DND-41 (cell line): ENCODE measurements at regions not wholly inside any gene's neighbourhood (a gene's known extent, or its start where the extent isn't known, plus 50 kb on each side); places are given as distances from the start of the nearest gene placed in this dataset.

Experiments used
- ATAC-seq: fragments of 200-7000 bp; cut with Tn5 transposase; 3 replicates; pipeline ENCODE4 v1.9.1; 2021; ENCODE audit warnings: low read depth; ENCODE audit not compliant: insufficient read depth
- DNase-seq: peaks from one replicate; pipeline ENCODE4 v3.0.0-alpha.2; 2020
- H2AFZ ChIP-seq: 2 replicates; pipeline ENCODE4 v1.6.0; 2012; ENCODE audit warnings: low read depth, low read length
- H3K27ac ChIP-seq: 2 replicates; pipeline ENCODE4 v1.5.1; 2012; ENCODE audit warnings: low read length, inconsistent platforms
- H3K27me3 ChIP-seq: fragments of 200-600 bp; sonication (generic); 2 replicates; pipeline ENCODE4 v1.6.0; 2012; ENCODE audit warnings: low read length, mild to moderate bottlenecking, inconsistent platforms; ENCODE audit not compliant: insufficient read depth, poor library complexity
- H3K36me3 ChIP-seq: 2 replicates; pipeline ENCODE4 v1.5.1; 2012; ENCODE audit warnings: low read length, inconsistent platforms; ENCODE audit not compliant: insufficient read depth
- H3K4me1 ChIP-seq: 2 replicates; pipeline ENCODE4 v1.5.1; 2012; ENCODE audit warnings: mild to moderate bottlenecking, low read length; ENCODE audit not compliant: insufficient read depth
- H3K4me2 ChIP-seq: 2 replicates; pipeline ENCODE4 v1.6.0; 2012; ENCODE audit warnings: mild to moderate bottlenecking, moderate library complexity, low read length, inconsistent platforms; ENCODE audit not compliant: insufficient read depth
- H3K4me3 ChIP-seq, 2 experiments: fragments of 200-600 bp in 1 of 2; shearing (Covaris generic) in 1 of 2; 2 replicates each; pipeline ENCODE4 v1.5.1; 2012 to 2016; ENCODE audit warnings: inconsistent platforms in 2 of 2, low read length in 2 of 2, mild to moderate bottlenecking in 2 of 2, low read depth in 1 of 2, moderate library complexity in 1 of 2
- H3K79me2 ChIP-seq: 2 replicates; pipeline ENCODE4 v1.6.0; 2012; ENCODE audit warnings: low read length, inconsistent platforms; ENCODE audit not compliant: insufficient read depth
- H3K9ac ChIP-seq: 2 replicates; pipeline ENCODE4 v1.6.0; 2012; ENCODE audit warnings: low read depth, mild to moderate bottlenecking, inconsistent platforms, low read length, moderate library complexity
- H3K9me3 ChIP-seq: 2 replicates; pipeline ENCODE4 v1.5.1; 2012; ENCODE audit warnings: low read length, moderate library complexity, mild to moderate bottlenecking, inconsistent platforms; ENCODE audit not compliant: insufficient read depth, severe bottlenecking
- H4K20me1 ChIP-seq: 2 replicates; pipeline ENCODE4 v1.6.0; 2012; ENCODE audit warnings: low read length; ENCODE audit not compliant: insufficient read depth
- CTCF ChIP-seq: IDR thresholded peaks from 2 replicates; pipeline ENCODE4 v1.5.1; 2012; ENCODE audit warnings: borderline replicate concordance, low read length, moderate library complexity, mild to moderate bottlenecking; ENCODE audit not compliant: poor library complexity, severe bottlenecking; ENCODE audit errors: extremely low read depth
- EZH2 ChIP-seq: IDR thresholded peaks from 3 replicates; pipeline ENCODE4 v1.6.1; 2012; ENCODE audit warnings: borderline replicate concordance, low read depth, mild to moderate bottlenecking, moderate library complexity, low read length, inconsistent platforms; ENCODE audit not compliant: severe bottlenecking

DNA sequence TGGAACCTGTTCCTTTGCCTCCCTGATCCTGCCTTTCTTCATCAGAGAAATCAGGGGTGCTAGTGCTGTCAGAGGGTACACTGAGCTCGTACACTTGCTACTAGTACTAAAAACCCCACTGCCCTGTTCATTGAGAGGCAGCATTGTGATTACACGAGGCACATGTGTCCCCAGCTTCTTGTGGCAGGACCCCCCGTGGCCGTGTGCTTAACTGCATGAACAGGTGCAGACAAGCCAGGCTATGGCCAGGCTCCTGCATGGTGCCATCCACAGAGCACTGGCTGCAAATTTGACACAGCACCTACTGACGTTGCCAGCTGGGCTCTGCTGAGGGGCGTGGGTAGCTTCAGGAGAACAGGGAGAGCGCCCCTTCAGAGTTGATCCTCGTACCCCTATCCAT lies 248.4 kb downstream of the GLI2 start:
- no peak overlapping the region for H3K9ac ChIP-seq
- H3K36me3 ChIP-seq, result no peaks in the 10 kb centered on the region
- no peak overlapping the region for H2AFZ ChIP-seq
- H4K20me1 ChIP-seq, result no peaks in the 10 kb centered on the region
- H3K4me1 ChIP-seq, result no peaks in the 10 kb centered on the region
- H3K9me3 ChIP-seq, result no peaks in the 10 kb centered on the region
- no peaks in the 10 kb centered on the region for H3K27me3 ChIP-seq
- H3K79me2 ChIP-seq, result no peaks in the 10 kb centered on the region
- H3K4me2 ChIP-seq, result no peak overlapping the region
- H3K27ac ChIP-seq, result no peak overlapping the region
- TF ChIP-seq CTCF (no peak), EZH2 (no peak)
- DNase-seq (no peak), ATAC-seq (no peak)
- no peak overlapping the region for H3K4me3 ChIP-seq

DNA sequence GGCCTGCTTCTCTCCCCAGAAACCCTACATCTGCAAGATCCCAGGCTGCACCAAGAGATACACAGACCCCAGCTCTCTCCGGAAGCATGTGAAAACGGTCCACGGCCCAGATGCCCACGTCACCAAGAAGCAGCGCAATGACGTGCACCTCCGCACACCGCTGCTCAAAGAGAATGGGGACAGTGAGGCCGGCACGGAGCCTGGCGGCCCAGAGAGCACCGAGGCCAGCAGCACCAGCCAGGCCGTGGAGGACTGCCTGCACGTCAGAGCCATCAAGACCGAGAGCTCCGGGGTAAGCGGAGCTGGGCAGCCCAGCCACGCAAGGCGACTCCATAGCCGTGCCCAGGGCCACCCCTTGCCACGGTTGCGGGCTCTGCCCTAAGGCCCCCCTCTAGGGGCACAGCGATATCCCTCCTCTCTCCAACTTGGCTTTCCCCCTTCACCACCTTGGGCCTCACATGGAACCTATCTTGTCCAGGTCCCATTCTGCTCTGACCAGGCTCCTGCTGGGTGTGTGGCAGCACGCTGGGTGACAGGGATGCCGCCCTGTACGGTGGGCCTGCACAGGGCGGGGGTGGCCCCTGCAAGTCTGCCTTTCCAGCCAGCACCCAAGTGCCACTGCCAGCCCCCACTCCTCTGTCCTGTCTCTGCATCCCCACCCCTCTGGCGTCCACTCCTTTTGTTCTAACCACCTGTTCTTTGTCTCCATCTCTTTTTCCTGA lies 248.9 kb downstream of the GLI2 start:
- no peak overlapping the region for H3K27ac ChIP-seq
- H3K9ac ChIP-seq, result no peak overlapping the region
- H3K27me3 ChIP-seq, result no peaks in the 10 kb centered on the region
- H3K9me3 ChIP-seq, result no peaks in the 10 kb centered on the region
- no peaks in the 10 kb centered on the region for H4K20me1 ChIP-seq
- no peaks in the 10 kb centered on the region for H3K79me2 ChIP-seq
- no peaks in the 10 kb centered on the region for H3K4me1 ChIP-seq
- ATAC-seq, result no peak
- H3K36me3 ChIP-seq, result no peaks in the 10 kb centered on the region
- H2AFZ ChIP-seq, result no peak overlapping the region
- H3K4me2 ChIP-seq, result no peak overlapping the region
- no peak for TF ChIP-seq CTCF
- no peak for TF ChIP-seq EZH2
- no peak overlapping the region for H3K4me3 ChIP-seq
- no peak for DNase-seq

- Histone ChIP-seq H3K4me3 (no peak overlapping the region), H3K9ac (no peak overlapping the region), H3K4me1 (no peaks in the 10 kb centered on the region), H3K36me3 (no peaks in the 10 kb centered on the region), H3K4me2 (no peak overlapping the region), H4K20me1 (no peaks in the 10 kb centered on the region), H3K27ac (no peak overlapping the region), H3K79me2 (no peaks in the 10 kb centered on the region), H3K27me3 (no peaks in the 10 kb centered on the region), H3K9me3 (no peaks in the 10 kb centered on the region), H2AFZ (no peak overlapping the region)
- ATAC-seq, result no peak
- TF ChIP-seq CTCF (no peak), EZH2 (no peak)
- DNase-seq, result no peak
Measured at GRCh38 chr2:120985174-120985996, 249.7 kb downstream of the GLI2 start.
